Cardiac muscle cell (in vitro differentiated cells and primary cell): ENCODE measurements at regions not wholly inside any gene's neighbourhood (a gene's known extent, or its start where the extent isn't known, plus 50 kb on each side); places are given as distances from the start of the nearest gene placed in this dataset.

Source experiments
- DNase-seq, 2 donors: peaks; one replicate each; pipeline versions ENCODE4 v3.0.0 to v3.0.0-alpha.2; 2010 to 2017; ENCODE audit warnings: low read depth in 1 of 2, low spot score in 1 of 2
- H3K27ac ChIP-seq: fragments of 200-600 bp; sonication (generic); 2 replicates; pipeline ENCODE4 v1.5.1; 2016
- H3K27me3 ChIP-seq: fragments of 200-600 bp; sonication (generic); 2 replicates; pipeline ENCODE4 v1.6.0; 2016; ENCODE audit warnings: control low read depth
- H3K36me3 ChIP-seq: fragments of 200-600 bp; sonication (generic); 2 replicates; pipeline ENCODE4 v1.5.1; 2016; ENCODE audit warnings: control low read depth
- H3K4me1 ChIP-seq: fragments of 200-600 bp; sonication (generic); 2 replicates; pipeline ENCODE4 v1.8.1; 2017; ENCODE audit warnings: low read depth, mild to moderate bottlenecking, mixed run types
- H3K4me3 ChIP-seq: fragments of 200-600 bp; sonication (generic); 2 replicates; pipeline ENCODE4 v1.5.1; 2016; ENCODE audit warnings: mild to moderate bottlenecking
- H3K9me3 ChIP-seq: fragments of 200-600 bp; sonication (generic); 2 replicates; pipeline ENCODE4 v1.5.1; 2017; ENCODE audit warnings: low read depth, mild to moderate bottlenecking, control low read depth
- CTCF ChIP-seq: IDR thresholded peaks from 2 replicates; pipeline ENCODE4 v1.5.1; 2012; ENCODE audit warnings: low read depth, mild to moderate bottlenecking, low read length

- Histone ChIP-seq H3K36me3 (no peaks in the 10 kb centered on the region), H3K4me3 (no peak overlapping the region), H3K27me3 (no peaks in the 10 kb centered on the region), H3K9me3 (no peaks in the 10 kb centered on the region), H3K27ac (no peak overlapping the region), H3K4me1 (no peaks in the 10 kb centered on the region)
- TF ChIP-seq CTCF: no peak
- no peak for DNase-seq
Observed at GRCh38 chr4:43875655-43876054, 573.0 kb downstream of the KCTD8 start.

GRCh38 chr4:43882470-43882869 is 566.1 kb downstream of the KCTD8 start:
- Histone ChIP-seq H3K9me3 (no peaks in the 10 kb centered on the region), H3K36me3 (no peaks in the 10 kb centered on the region), H3K4me1 (no peaks in the 10 kb centered on the region), H3K27ac (no peak overlapping the region), H3K4me3 (no peak overlapping the region), H3K27me3 (no peaks in the 10 kb centered on the region)
- TF ChIP-seq CTCF: no peak
- DNase-seq: no peak

DNA sequence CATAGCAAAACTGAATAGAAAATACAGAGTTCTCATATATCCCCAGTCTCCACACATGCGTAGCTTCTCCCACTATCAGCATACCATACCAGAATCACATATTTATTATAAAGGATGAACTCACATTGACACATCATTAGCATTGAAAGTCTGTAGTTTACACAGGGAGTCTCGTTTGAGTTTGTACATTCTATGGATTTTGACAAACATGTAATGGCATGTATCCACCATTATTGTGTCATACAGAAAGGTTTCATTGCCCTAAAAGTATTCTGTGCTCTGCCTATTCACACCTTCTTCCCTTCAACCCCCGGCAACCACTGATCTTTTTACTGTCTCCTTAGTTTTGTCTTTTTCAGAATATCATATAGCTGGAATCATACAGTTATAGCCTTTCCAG is 562.4 kb downstream of the KCTD8 start:
- no peaks in the 10 kb centered on the region for H3K27me3 ChIP-seq
- no peak for DNase-seq
- no peaks in the 10 kb centered on the region for H3K9me3 ChIP-seq
- no peak overlapping the region for H3K27ac ChIP-seq
- no peak for TF ChIP-seq CTCF
- H3K4me1 ChIP-seq: no peaks in the 10 kb centered on the region
- no peak overlapping the region for H3K4me3 ChIP-seq
- H3K36me3 ChIP-seq: no peaks in the 10 kb centered on the region

- no peaks in the 10 kb centered on the region for H3K9me3 ChIP-seq
- no peak for TF ChIP-seq CTCF
- no peaks in the 10 kb centered on the region for H3K4me1 ChIP-seq
- no peaks in the 10 kb centered on the region for H3K36me3 ChIP-seq
- no peak overlapping the region for H3K27ac ChIP-seq
- no peak overlapping the region for H3K4me3 ChIP-seq
- DNase-seq: no peak
- H3K27me3 ChIP-seq: no peaks in the 10 kb centered on the region
Observed at GRCh38 chr4:43898836-43899235, 549.8 kb downstream of the KCTD8 start.

DNA sequence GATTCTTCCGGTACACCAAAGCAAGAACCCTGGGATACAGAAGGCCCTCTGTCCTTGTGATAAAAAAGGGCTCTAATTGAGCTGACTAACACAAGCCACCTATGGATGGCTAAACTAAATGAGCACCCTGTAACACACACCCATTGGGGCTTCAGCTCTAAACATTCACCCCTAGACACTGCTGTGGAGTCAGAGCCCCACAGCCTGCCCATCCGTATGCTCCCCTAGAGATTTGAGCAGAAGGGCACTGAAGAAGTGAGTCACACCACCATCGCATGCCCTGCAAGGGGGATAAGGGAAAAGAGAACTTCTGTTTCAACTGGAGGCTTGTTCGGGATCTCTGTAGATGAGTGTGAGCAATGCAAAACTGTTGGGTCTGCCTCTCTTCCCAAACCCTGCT is 545.2 kb downstream of the KCTD8 start:
- no peak for DNase-seq
- no peak overlapping the region for H3K4me3 ChIP-seq
- no peak for TF ChIP-seq CTCF
- no peaks in the 10 kb centered on the region for H3K4me1 ChIP-seq
- H3K9me3 ChIP-seq: no peaks in the 10 kb centered on the region
- no peaks in the 10 kb centered on the region for H3K36me3 ChIP-seq
- H3K27ac ChIP-seq: no peak overlapping the region
- H3K27me3 ChIP-seq: no peaks in the 10 kb centered on the region

DNA sequence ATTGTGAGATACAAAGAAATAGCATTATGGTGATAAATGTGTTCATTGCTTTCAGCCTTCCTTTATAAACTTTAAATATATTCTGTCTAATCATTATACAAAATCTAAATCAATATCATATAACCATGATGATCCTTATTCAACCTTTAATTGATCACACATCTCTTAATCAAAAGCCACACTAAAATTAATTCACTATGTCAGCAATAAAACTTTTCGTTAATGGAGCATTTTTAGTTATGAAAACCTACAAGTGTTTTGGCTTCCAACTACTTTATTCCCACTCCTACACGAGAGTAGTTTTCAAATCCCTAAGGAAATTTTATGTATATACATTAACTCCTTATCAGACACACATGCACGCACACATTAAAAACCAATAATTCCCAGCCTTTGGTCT is 530.2 kb downstream of the KCTD8 start:
- no peaks in the 10 kb centered on the region for H3K4me1 ChIP-seq
- no peak overlapping the region for H3K27ac ChIP-seq
- no peaks in the 10 kb centered on the region for H3K27me3 ChIP-seq
- H3K9me3 ChIP-seq: no peaks in the 10 kb centered on the region
- TF ChIP-seq CTCF: no peak
- DNase-seq: no peak
- no peaks in the 10 kb centered on the region for H3K36me3 ChIP-seq
- H3K4me3 ChIP-seq: no peak overlapping the region
